H1 (cell line): ENCODE measurements at regions not wholly inside any gene's neighbourhood (a gene's known extent, or its start where the extent isn't known, plus 50 kb on each side); places are given as distances from the start of the nearest gene placed in this dataset.

Experiments used
- CTCF ChIA-PET: fragments of 300-600 bp; sonication (Branson Sonifier 250); formaldehyde crosslinking; loops from one replicate; lab custom pipeline; 2021; ENCODE audit not compliant: partially characterized antibody; lab: Charles Lee
- POLR2A ChIA-PET: fragments of 300-600 bp; sonication (Branson Sonifier 250); formaldehyde crosslinking; loops from one replicate; lab custom pipeline; 2021; ENCODE audit warnings: inconsistent platforms; ENCODE audit not compliant: partially characterized antibody; lab: Charles Lee
- DNase-seq, 2 experiments: peaks; one replicate each; pipeline versions ENCODE4 v3.0.0 to v3.0.0-alpha.2; 2010 to 2022; ENCODE audit warnings: low spot score in 2 of 2, low read depth in 1 of 2, mixed read lengths in 1 of 2
- FAIRE-seq: peaks from 2 replicates; lab custom pipeline; 2011; peaks lifted over from hg19 to GRCh38; lab: Jason Lieb, UNC
- H2AFZ ChIP-seq: 2 replicates; pipeline ENCODE4 v1.8.1; 2012; ENCODE audit warnings: low read length, inconsistent platforms
- H2AK5ac ChIP-seq: 2 replicates; pipeline ENCODE4 v1.6.1; 2013; ENCODE audit warnings: low read depth, low read length
- H2BK120ac ChIP-seq: replicated peaks from 2 replicates; pipeline ENCODE3; 2013; ENCODE audit warnings: low read depth, low read length, inconsistent platforms
- H2BK12ac ChIP-seq: 2 replicates; pipeline ENCODE4 v1.6.1; 2013; ENCODE audit warnings: low read depth, low read length
- H2BK15ac ChIP-seq: 2 replicates; pipeline ENCODE4 v1.6.1; 2013; ENCODE audit warnings: low read length
- H2BK20ac ChIP-seq: 2 replicates; pipeline ENCODE4 v1.6.1; 2013; ENCODE audit warnings: low read length
- H2BK5ac ChIP-seq: 2 replicates; pipeline ENCODE4 v1.6.1; 2013; ENCODE audit warnings: low read depth, low read length
- H3K14ac ChIP-seq: 2 replicates; pipeline ENCODE4 v1.6.1; 2013; ENCODE audit warnings: inconsistent platforms; ENCODE audit not compliant: insufficient read length
- H3K18ac ChIP-seq: 2 replicates; pipeline ENCODE4 v1.6.1; 2013; ENCODE audit warnings: low read length; ENCODE audit errors: extremely low read depth
- H3K23ac ChIP-seq: 2 replicates; pipeline ENCODE4 v1.6.1; 2013; ENCODE audit warnings: inconsistent platforms; ENCODE audit not compliant: insufficient read length
- H3K23me2 ChIP-seq: 2 replicates; pipeline ENCODE4 v1.6.1; 2013; ENCODE audit warnings: low read depth, low read length
- H3K27ac ChIP-seq: 2 replicates; pipeline ENCODE4 v1.6.1; 2011; ENCODE audit warnings: low read depth, low read length, inconsistent platforms
- H3K27me3 ChIP-seq, 4 experiments: replicated peaks in 1 of 4; 1 replicate in 1 of 4; 2 replicates in 3 of 4; pipeline versions ENCODE4 v1.6.1 to v1.8.1; 2011 to 2013; ENCODE audit warnings: low read length in 3 of 4, mild to moderate bottlenecking in 3 of 4, inconsistent platforms in 2 of 4, mixed read lengths in 2 of 4, moderate library complexity in 1 of 4; ENCODE audit not compliant: control insufficient read depth in 3 of 4, insufficient read depth in 3 of 4; ENCODE audit errors: extremely low read depth in 1 of 4
- H3K36me3 ChIP-seq, 4 experiments: 2 replicates each; pipeline versions ENCODE4 v1.6.1 to v1.8.1; 2011 to 2013; ENCODE audit warnings: mild to moderate bottlenecking in 4 of 4, low read length in 3 of 4, moderate library complexity in 2 of 4, control low read depth in 1 of 4, inconsistent platforms in 1 of 4; ENCODE audit not compliant: insufficient read depth in 4 of 4, control insufficient read depth in 2 of 4
- H3K4ac ChIP-seq: replicated peaks from 2 replicates; pipeline ENCODE3; 2013; ENCODE audit warnings: low read length, low read depth, mixed read lengths, inconsistent platforms; ENCODE audit not compliant: insufficient read length
- H3K4me1 ChIP-seq, 4 experiments: replicated peaks in 1 of 4; 1 replicate in 1 of 4; 2 replicates in 3 of 4; pipeline versions ENCODE4 v1.6.1 to v1.8.1; 2011 to 2013; ENCODE audit warnings: low read length in 3 of 4, inconsistent platforms in 2 of 4, mixed read lengths in 1 of 4; ENCODE audit not compliant: insufficient read depth in 4 of 4, control insufficient read depth in 3 of 4
- H3K4me2 ChIP-seq, 2 experiments: 2 replicates each; pipeline versions ENCODE4 v1.6.1 to v1.8.1; 2011 to 2013; ENCODE audit warnings: low read depth in 2 of 2, low read length in 2 of 2, control low read depth in 1 of 2, inconsistent platforms in 1 of 2, mild to moderate bottlenecking in 1 of 2; ENCODE audit not compliant: insufficient read depth in 1 of 2
- H3K4me3 ChIP-seq, 4 experiments: fragments of 200-600, 300-600 bp in 1 of 4; sonication (generic), shearing (Covaris generic), sonication (Bioruptor Twin) in 1 of 4; 2 replicates each; pipeline versions ENCODE4 v1.5.1 to v1.8.1; 2011 to 2016; ENCODE audit warnings: low read length in 4 of 4, low read depth in 3 of 4, control low read depth in 2 of 4, inconsistent platforms in 2 of 4, mild to moderate bottlenecking in 2 of 4, mixed read lengths in 1 of 4, moderate library complexity in 1 of 4; ENCODE audit not compliant: insufficient read depth in 2 of 4; ENCODE audit errors: extremely low read depth in 1 of 4
- H3K56ac ChIP-seq: replicated peaks from 2 replicates; pipeline ENCODE3; 2013; ENCODE audit warnings: low read depth, mild to moderate bottlenecking, mixed read lengths, low read length, inconsistent platforms; ENCODE audit not compliant: insufficient read length
- H3K79me1 ChIP-seq: 2 replicates; pipeline ENCODE4 v1.6.1; 2013; ENCODE audit warnings: low read depth, low read length, control low read depth
- H3K79me2 ChIP-seq, 2 experiments: 2 replicates each; pipeline versions ENCODE4 v1.6.1 to v1.8.1; 2012 to 2013; ENCODE audit warnings: low read length in 2 of 2, mild to moderate bottlenecking in 2 of 2, inconsistent platforms in 1 of 2; ENCODE audit not compliant: insufficient read depth in 2 of 2, control insufficient read depth in 1 of 2
- H3K9ac ChIP-seq, 4 experiments: replicated peaks in 1 of 4; 1 replicate in 1 of 4; 2 replicates in 3 of 4; pipeline versions ENCODE4 v1.6.1 to v1.8.1; 2011 to 2013; ENCODE audit warnings: low read depth in 3 of 4, low read length in 3 of 4, control low read depth in 2 of 4, mild to moderate bottlenecking in 2 of 4, moderate library complexity in 2 of 4, inconsistent platforms in 1 of 4; ENCODE audit errors: extremely low read depth in 1 of 4
- H3K9me3 ChIP-seq, 2 experiments: 2 replicates each; pipeline versions ENCODE4 v1.6.1 to v1.8.1; 2012 to 2013; ENCODE audit warnings: mild to moderate bottlenecking in 2 of 2, moderate library complexity in 2 of 2, control low read depth in 1 of 2, inconsistent platforms in 1 of 2, low read depth in 1 of 2, low read length in 1 of 2, mixed read lengths in 1 of 2; ENCODE audit not compliant: insufficient read depth in 2 of 2
- H4K20me1 ChIP-seq, 2 experiments: replicated peaks in 1 of 2; 2 replicates each; pipeline versions ENCODE3 to v1.8.1; 2011 to 2013; ENCODE audit warnings: inconsistent platforms in 2 of 2, low read length in 2 of 2, mild to moderate bottlenecking in 1 of 2; ENCODE audit not compliant: insufficient read depth in 2 of 2, control insufficient read depth in 1 of 2
- H4K5ac ChIP-seq: 2 replicates; pipeline ENCODE4 v1.6.1; 2013; ENCODE audit warnings: low read length, low read depth, mixed read lengths, inconsistent platforms; ENCODE audit not compliant: insufficient read length
- H4K8ac ChIP-seq: 2 replicates; pipeline ENCODE4 v1.8.0; 2013; ENCODE audit warnings: mild to moderate bottlenecking, moderate library complexity, low read length, inconsistent platforms; ENCODE audit not compliant: insufficient read depth; ENCODE audit errors: extremely low read depth
- H4K91ac ChIP-seq: replicated peaks from 2 replicates; pipeline ENCODE3; 2013; ENCODE audit warnings: low read length, mixed read lengths, inconsistent platforms; ENCODE audit not compliant: insufficient read length
- BACH1 ChIP-seq: IDR thresholded peaks from 2 replicates; pipeline ENCODE4 v1.6.1; 2012; ENCODE audit warnings: low read length, improper control_type of control experiment
- CBX8 ChIP-seq: fragments of 300-800, 300-1000 bp; sonication (generic); IDR thresholded peaks from 2 replicates; pipeline ENCODE4 v1.7.1; 2016; ENCODE audit warnings: low read depth, low read length, borderline replicate concordance
- HDAC6 ChIP-seq: IDR thresholded peaks from one replicate; pipeline ENCODE4 v1.7.1; 2012; ENCODE audit warnings: low read depth, mild to moderate bottlenecking, inconsistent platforms, low read length, moderate library complexity
- MAFK ChIP-seq: IDR thresholded peaks from 2 replicates; pipeline ENCODE4 v1.6.1; 2012; ENCODE audit warnings: low read depth, mild to moderate bottlenecking, improper control_type of control experiment, low read length
- TBP ChIP-seq: IDR thresholded peaks from 2 replicates; pipeline ENCODE4 v1.6.1; 2011; ENCODE audit warnings: low read depth, low read length, improper control_type of control experiment
- TCF12 ChIP-seq: IDR thresholded peaks from 2 replicates; pipeline ENCODE4 v1.6.1; 2011; ENCODE audit warnings: low read depth, mild to moderate bottlenecking, low read length
- TEAD4 ChIP-seq: IDR thresholded peaks from 2 replicates; pipeline ENCODE4 v1.6.1; 2012; ENCODE audit warnings: low read depth, low read length, inconsistent platforms, mixed read lengths
- WGBS, 2 experiments: shearing (Covaris generic) in 1 of 2; methylation state at CpG; one replicate each; pipeline versions ENCODE4 v1.1.6 to v1.1.7; 2013 to 2015; ENCODE audit warnings: low lambda C conversion rate in 2 of 2, mixed read lengths in 2 of 2, inconsistent platforms in 1 of 2, low coverage in 1 of 2, missing lambda C conversion rate in 1 of 2; ENCODE audit not compliant: insufficient replicate concordance in 2 of 2, insufficient coverage in 1 of 2, insufficient read length in 1 of 2; ENCODE audit errors: extremely low coverage in 1 of 2, missing lambda C conversion rate in 1 of 2; 5-methylcytosine and 5-hydroxymethylcytosine counted together

- Histone ChIP-seq H3K79me2 (no peaks in the 10 kb centered on the region), H2BK5ac (no peak overlapping the region), H3K9me3 (no peaks in the 10 kb centered on the region), H4K5ac (no peak overlapping the region), H3K27ac (no peak overlapping the region), H3K56ac (no peak overlapping the region), H3K23me2 (no peaks in the 10 kb centered on the region; the same call in 1 of the 2 replicates), H2BK12ac (no peak overlapping the region), H3K14ac (no peak overlapping the region), H3K4me1 (peaks cover 0 to 7% (median 3%) of the 10 kb centered on the region in 4 experiments; a peak in 4 of 7 replicates), H3K18ac (no peak overlapping the region), H2BK120ac (no peak overlapping the region), H3K9ac (no peak overlapping the region), H4K20me1 (no peaks in the 10 kb centered on the region), H4K8ac (no peak overlapping the region), H3K23ac (no peak overlapping the region), H4K91ac (no peak overlapping the region), H3K4ac (no peak overlapping the region), H2BK20ac (0 out of 2 replicates have a peak overlapping the region, but pooled peaks have one; percentile 36), H3K79me1 (no peaks in the 10 kb centered on the region), H2AK5ac (no peak overlapping the region), H2AFZ (no peak overlapping the region), H3K27me3 (peaks cover 1 to 9% (median 4%) of the 10 kb centered on the region in 4 experiments; a peak in 5 of 7 replicates), H3K36me3 (no peaks in the 10 kb centered on the region), H2BK15ac (no peak overlapping the region), H3K4me3 (peak overlapping the region in 2 of 4 experiments; percentile 6 to 17; a peak in 1 of 8 replicates), H3K4me2 (peak overlapping the region; percentile 22 to 33; a peak in 3 of 4 replicates)
- CTCF ChIA-PET = interaction anchor here (1.0 to 1.6 kb wide), 4 partner anchors 10 to 60 kb away, joined by 4 to 6 read pairs (median 4); no protein-coding TSS in a partner anchor
- FAIRE-seq (no peak), DNase-seq (no peak)
- 34% methylated on average over 6 of the region's 6 CpGs; no CpG with 5 or more reads in 1 of the 2 experiments for WGBS, 2 experiments
- POLR2A ChIA-PET = no interaction called here
- no peak for TF ChIP-seq TCF12
- TF ChIP-seq TBP = no peak
- TF ChIP-seq BACH1 = no peak
- no peak for TF ChIP-seq HDAC6
- TF ChIP-seq CBX8 = no peak
- no peak for TF ChIP-seq MAFK
- TF ChIP-seq TEAD4 = no peak
Observed at GRCh38 chr2:204205082-204205481, 268.5 kb downstream of the ICOS start.
